HEK293 (cell line): ENCODE measurements at regions not wholly inside any gene's neighbourhood (a gene's known extent, or its start where the extent isn't known, plus 50 kb on each side); places are given as distances from the start of the nearest gene placed in this dataset.

Source experiments
- CTCF ChIA-PET: fragments of 350-600 bp; formaldehyde crosslinking; extraction: SDS; loops from one replicate; lab custom pipeline; 2021; ENCODE audit warnings: antibody characterized with exemption; lab: Yijun Ruan, JAX
- POLR2A ChIA-PET: fragments of 300-600 bp; formaldehyde crosslinking; extraction: SDS; loops from one replicate; lab custom pipeline; 2020; ENCODE audit warnings: antibody characterized with exemption, inconsistent platforms; lab: Yijun Ruan, JAX
- H3K27ac ChIP-seq: fragments of 200-500 bp; sonication (Bioruptor generic); 2 replicates; pipeline ENCODE4 v1.5.1; 2014; ENCODE audit warnings: low read depth, low read length, control low read depth, inconsistent platforms; ENCODE audit errors: extremely low read depth
- H3K36me3 ChIP-seq, 2 experiments: fragments of 200-500 bp in 1 of 2; sonication (Bioruptor generic) in 1 of 2; 1 replicate in 1 of 2; 2 replicates in 1 of 2; pipeline ENCODE4 v1.5.1; 2014 to 2017; ENCODE audit warnings: inconsistent platforms in 2 of 2, low read length in 2 of 2; ENCODE audit not compliant: control insufficient read depth in 2 of 2, insufficient read depth in 1 of 2
- H3K4me1 ChIP-seq: fragments of 200-500 bp; sonication (Bioruptor generic); 2 replicates; pipeline ENCODE4 v1.5.1; 2014; ENCODE audit warnings: mild to moderate bottlenecking, low read length, inconsistent platforms; ENCODE audit not compliant: control insufficient read depth, insufficient read depth
- H3K4me3 ChIP-seq: 2 replicates; pipeline ENCODE4 v1.5.1; 2011; ENCODE audit warnings: low read depth, mild to moderate bottlenecking, control low read depth, low read length, moderate library complexity
- H3K9me3 ChIP-seq: fragments of 200-500 bp; sonication (Bioruptor generic); 2 replicates; pipeline ENCODE4 v1.5.1; 2014; ENCODE audit warnings: low read depth, low read length, inconsistent platforms; ENCODE audit not compliant: control insufficient read depth, insufficient read depth
- ELK4 ChIP-seq: IDR thresholded peaks from 2 replicates; pipeline ENCODE4 v1.6.1; 2011; ENCODE audit warnings: mild to moderate bottlenecking, low read depth, low read length, borderline replicate concordance
- GLI4 ChIP-seq: fragments of 450-650 bp; formaldehyde crosslinking; IDR thresholded peaks from 2 replicates; pipeline ENCODE4 v1.5.1; 2016; ENCODE audit warnings: missing biosample characterization, missing genetic modification characterization
- HOXD13 ChIP-seq: sonication (generic); formaldehyde crosslinking; IDR thresholded peaks from 2 replicates; pipeline ENCODE4 v1.8.0; 2022; ENCODE audit warnings: missing genetic modification reagents, borderline replicate concordance
- KLF10 ChIP-seq: fragments of 450-650 bp; IDR thresholded peaks from 2 replicates; pipeline ENCODE4 v1.5.1; 2018; ENCODE audit warnings: missing biosample characterization, mild to moderate bottlenecking, missing genetic modification characterization
- KLF16 ChIP-seq: fragments of 450-650 bp; formaldehyde crosslinking; IDR thresholded peaks from 2 replicates; pipeline ENCODE4 v1.5.1; 2017; ENCODE audit warnings: missing biosample characterization, missing genetic modification characterization
- MZF1 ChIP-seq: fragments of 450-650 bp; formaldehyde crosslinking; IDR thresholded peaks from 2 replicates; pipeline ENCODE4 v1.5.1; 2017; ENCODE audit warnings: missing biosample characterization, missing genetic modification characterization, borderline replicate concordance
- PRDM6 ChIP-seq: fragments of 450-650 bp; formaldehyde crosslinking; IDR thresholded peaks from 2 replicates; pipeline ENCODE4 v1.5.1; 2017; ENCODE audit warnings: missing biosample characterization, missing genetic modification characterization
- SETDB1 ChIP-seq: IDR thresholded peaks from one replicate; pipeline ENCODE4 v1.6.1; 2017; ENCODE audit warnings: mild to moderate bottlenecking, low read length, moderate library complexity, mixed read lengths; ENCODE audit not compliant: insufficient read length
- TCF7L2 ChIP-seq: IDR thresholded peaks from 2 replicates; pipeline ENCODE4 v1.6.1; 2011; ENCODE audit warnings: low read depth, mild to moderate bottlenecking, inconsistent platforms, low read length, moderate library complexity, borderline replicate concordance
- ZBTB20 ChIP-seq: fragments of 450-650 bp; formaldehyde crosslinking; IDR thresholded peaks from 2 replicates; pipeline ENCODE4 v1.5.1; 2016; ENCODE audit warnings: missing biosample characterization, missing genetic modification characterization
- ZBTB7A ChIP-seq: fragments of 450-650 bp; formaldehyde crosslinking; IDR thresholded peaks from 2 replicates; pipeline ENCODE4 v1.5.1; 2016; ENCODE audit warnings: low read depth, missing biosample characterization, missing genetic modification characterization
- ZNF350 ChIP-seq: fragments of 450-650 bp; formaldehyde crosslinking; IDR thresholded peaks from 2 replicates; pipeline ENCODE4 v1.5.0; 2017; ENCODE audit warnings: missing biosample characterization, mild to moderate bottlenecking, missing genetic modification characterization
- ZNF394 ChIP-seq: fragments of 450-650 bp; formaldehyde crosslinking; IDR thresholded peaks from 2 replicates; pipeline ENCODE4 v1.5.1; 2016; ENCODE audit warnings: missing biosample characterization, missing genetic modification characterization, mild to moderate bottlenecking, moderate library complexity, borderline replicate concordance
- ZNF529 ChIP-seq: fragments of 450-650 bp; formaldehyde crosslinking; IDR thresholded peaks from 2 replicates; pipeline ENCODE4 v1.5.1; 2017; ENCODE audit warnings: missing genetic modification characterization, missing biosample characterization; ENCODE audit not compliant: insufficient replicate concordance
- ZNF555 ChIP-seq: fragments of 450-650 bp; formaldehyde crosslinking; conservative IDR thresholded peaks from 2 replicates; pipeline ENCODE4 v1.5.1; 2017; ENCODE audit warnings: missing biosample characterization, mild to moderate bottlenecking, missing genetic modification characterization, inconsistent platforms
- ZNF664 ChIP-seq: fragments of 450-650 bp; formaldehyde crosslinking; IDR thresholded peaks from 2 replicates; pipeline ENCODE4 v1.5.1; 2016; ENCODE audit warnings: missing biosample characterization, missing genetic modification characterization
- ZNF707 ChIP-seq: fragments of 450-650 bp; formaldehyde crosslinking; IDR thresholded peaks from 2 replicates; pipeline ENCODE4 v1.5.1; 2016; ENCODE audit warnings: missing biosample characterization, missing genetic modification characterization
- ZNF777 ChIP-seq: fragments of 450-650 bp; formaldehyde crosslinking; IDR thresholded peaks from 2 replicates; pipeline ENCODE4 v1.5.1; 2017; ENCODE audit warnings: missing biosample characterization, missing genetic modification characterization, borderline replicate concordance
- TF ChIP-seq, protein P1 (sequence below): fragments of 450-650 bp; formaldehyde crosslinking; IDR thresholded peaks from 2 replicates; pipeline ENCODE4 v1.5.1; 2016; ENCODE audit warnings: missing biosample characterization, missing genetic modification characterization

DNA sequence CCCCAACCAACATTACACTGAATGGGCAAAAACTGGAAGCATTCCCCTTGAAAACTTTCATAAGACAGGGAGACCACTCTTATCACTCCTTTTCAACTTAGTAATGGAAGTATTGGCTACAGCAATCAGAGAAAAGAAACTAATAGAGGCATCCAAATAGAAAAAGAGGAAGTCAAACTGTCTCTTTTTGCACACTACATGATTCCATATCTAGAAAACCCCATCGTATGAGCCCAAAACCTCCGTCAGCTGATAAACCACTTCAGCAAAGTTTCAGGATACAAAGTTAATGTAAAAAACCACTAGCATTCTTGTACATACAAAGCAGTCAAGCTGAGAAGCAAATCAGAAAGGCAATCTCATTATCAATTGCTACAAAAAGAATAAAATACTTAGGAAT lies 580.4 kb upstream of the PTCHD4 start:
- H3K4me3 ChIP-seq = no peak overlapping the region
- H3K27ac ChIP-seq = no peak overlapping the region
- no peaks in the 10 kb centered on the region for H3K9me3 ChIP-seq
- H3K4me1 ChIP-seq = no peaks in the 10 kb centered on the region
- no peak for TF ChIP-seq ZBTB20
- TF ChIP-seq ELK4 = no peak
- ChIA-PET CTCF (no interaction called here), POLR2A (no interaction called here)
- no peaks in the 10 kb centered on the region for H3K36me3 ChIP-seq

GRCh38 chr6:48689498-48689897 lies 578.5 kb upstream of the PTCHD4 start:
- ChIA-PET POLR2A (no interaction called here), CTCF (interaction anchor here (0.7 kb wide), 1 partner anchor 332 kb away, joined by 3 read pairs; no protein-coding TSS in a partner anchor)
- TF ChIP-seq, protein P1, sequence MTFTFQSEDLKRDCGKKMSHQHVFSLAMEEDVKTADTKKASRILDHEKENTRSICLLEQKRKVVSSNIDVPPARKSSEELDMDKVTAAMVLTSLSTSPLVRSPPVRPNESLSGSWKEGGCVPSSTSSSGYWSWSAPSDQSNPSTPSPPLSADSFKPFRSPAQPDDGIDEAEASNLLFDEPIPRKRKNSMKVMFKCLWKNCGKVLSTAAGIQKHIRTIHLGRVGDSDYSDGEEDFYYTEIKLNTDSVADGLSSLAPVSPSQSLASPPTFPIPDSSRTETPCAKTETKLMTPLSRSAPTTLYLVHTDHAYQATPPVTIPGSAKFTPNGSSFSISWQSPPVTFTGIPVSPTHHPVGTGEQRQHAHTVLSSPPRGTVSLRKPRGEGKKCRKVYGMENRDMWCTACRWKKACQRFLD (tag by site-specific recombination) = no peak
- TF ChIP-seq ZNF529 (peak; percentile 66), ZNF394 (tag by site-specific recombination) (no peak), SETDB1 (peak; percentile 88)
- Histone ChIP-seq H3K36me3 (no peaks in the 10 kb centered on the region), H3K4me1 (no peaks in the 10 kb centered on the region), H3K9me3 (no peaks in the 10 kb centered on the region), H3K27ac (no peak overlapping the region), H3K4me3 (no peak overlapping the region)

GRCh38 chr6:48678390-48678789 lies 567.4 kb upstream of the PTCHD4 start:
- Histone ChIP-seq H3K9me3 (no peaks in the 10 kb centered on the region), H3K4me3 (no peak overlapping the region), H3K36me3 (no peaks in the 10 kb centered on the region)
- TF ChIP-seq KLF16 (tag by site-specific recombination) = no peak
- no peak for TF ChIP-seq ZNF555
- no peak for TF ChIP-seq PRDM6 (tag by site-specific recombination)
- TF ChIP-seq GLI4 (tag by site-specific recombination) = no peak
- no peak for TF ChIP-seq ZNF777
- TF ChIP-seq HOXD13 (CRISPR knock-in tag) = no peak
- no peak for TF ChIP-seq ZNF707 (tag by site-specific recombination)
- TF ChIP-seq, all 188 proteins: peak for 0
- no peaks in the 10 kb centered on the region for H3K4me1 ChIP-seq
- ChIA-PET POLR2A (no interaction called here), CTCF (no interaction called here)
- no peak overlapping the region for H3K27ac ChIP-seq

DNA sequence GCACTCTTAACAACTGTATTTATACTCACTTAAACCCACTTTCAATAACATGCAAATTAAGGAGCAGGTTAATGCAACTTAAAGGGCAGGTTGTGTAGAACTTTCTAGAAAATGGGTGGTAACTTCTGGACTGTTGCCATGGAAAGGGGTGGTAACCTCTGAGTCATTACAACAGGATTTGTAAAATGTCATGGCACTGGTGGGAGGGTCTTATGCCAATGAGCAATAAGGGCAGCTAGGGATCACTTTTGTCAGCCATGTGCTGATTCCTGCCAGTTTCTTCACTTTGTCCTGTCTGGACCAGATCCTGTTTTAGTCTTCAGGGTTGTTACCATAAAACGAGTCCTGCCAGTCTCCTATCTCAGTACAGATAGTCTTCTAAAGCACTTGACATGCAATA lies 560.5 kb upstream of the PTCHD4 start:
- no peaks in the 10 kb centered on the region for H3K4me1 ChIP-seq
- POLR2A ChIA-PET = no interaction called here
- no peak for TF ChIP-seq ZNF664 (tag by site-specific recombination)
- TF ChIP-seq MZF1 (tag by site-specific recombination) = no peak
- no peak for TF ChIP-seq ZNF707 (tag by site-specific recombination)
- no peak for TF ChIP-seq KLF10 (tag by site-specific recombination)
- no peak for TF ChIP-seq ZNF350
- TF ChIP-seq ZBTB7A (tag by site-specific recombination) = no peak
- TF ChIP-seq TCF7L2 = no peak
- CTCF ChIA-PET = no interaction called here
- H3K4me3 ChIP-seq = no peak overlapping the region
- no peaks in the 10 kb centered on the region for H3K36me3 ChIP-seq
- H3K27ac ChIP-seq = no peak overlapping the region
- H3K9me3 ChIP-seq = no peaks in the 10 kb centered on the region
